OCI-LY1 (cell line): ENCODE measurements at regions not wholly inside any gene's neighbourhood (a gene's known extent, or its start where the extent isn't known, plus 50 kb on each side); places are given as distances from the start of the nearest gene placed in this dataset.

Source experiments
- H2AFZ ChIP-seq: fragments of 200-600 bp; sonication (generic), shearing (Covaris generic); 2 replicates; pipeline ENCODE4 v1.6.0; 2014; ENCODE audit warnings: antibody characterized with exemption, mild to moderate bottlenecking, low read length
- H3F3A ChIP-seq: fragments of 200-600 bp; sonication (generic), shearing (Covaris generic); 2 replicates; pipeline ENCODE4 v1.6.0; 2014; ENCODE audit warnings: mild to moderate bottlenecking, antibody characterized with exemption, low read length, moderate library complexity; ENCODE audit not compliant: insufficient read depth
- H3K27ac ChIP-seq: fragments of 200-600 bp; sonication (generic); 2 replicates; pipeline ENCODE4 v1.5.1; 2014; ENCODE audit warnings: low read length, mixed run types, mild to moderate bottlenecking, low read depth; ENCODE audit not compliant: poor library complexity, severe bottlenecking
- H3K27me3 ChIP-seq: fragments of 200-600 bp; sonication (generic); 2 replicates; pipeline ENCODE4 v1.6.0; 2014; ENCODE audit warnings: antibody characterized with exemption, mild to moderate bottlenecking, low read length, moderate library complexity; ENCODE audit not compliant: insufficient read depth
- H3K36me3 ChIP-seq: fragments of 200-600 bp; sonication (generic); 2 replicates; pipeline ENCODE4 v1.6.1; 2014; ENCODE audit warnings: mild to moderate bottlenecking, antibody characterized with exemption, low read length, moderate library complexity, mixed read lengths; ENCODE audit not compliant: insufficient read depth
- H3K4me1 ChIP-seq: fragments of 200-600 bp; sonication (generic); 2 replicates; pipeline ENCODE4 v1.5.1; 2014; ENCODE audit warnings: mild to moderate bottlenecking, low read length, moderate library complexity; ENCODE audit not compliant: insufficient read depth, severe bottlenecking
- H3K4me2 ChIP-seq: fragments of 200-600 bp; sonication (generic), shearing (Covaris generic); 2 replicates; pipeline ENCODE4 v1.6.1; 2014; ENCODE audit warnings: low read length
- H3K4me3 ChIP-seq: fragments of 200-600 bp; sonication (generic); 2 replicates; pipeline ENCODE4 v1.5.1; 2014; ENCODE audit warnings: low read length, low read depth, mild to moderate bottlenecking, mixed read lengths; ENCODE audit not compliant: poor library complexity, severe bottlenecking
- H3K79me2 ChIP-seq: fragments of 200-600 bp; shearing (Covaris generic); 2 replicates; pipeline ENCODE4 v1.6.1; 2016; ENCODE audit warnings: mixed run types, low read length, mixed read lengths; ENCODE audit not compliant: insufficient read depth
- H3K9ac ChIP-seq: fragments of 200-600 bp; sonication (generic), shearing (Covaris generic); 2 replicates; pipeline ENCODE4 v1.6.1; 2014; ENCODE audit warnings: mild to moderate bottlenecking, low read length, mixed read lengths
- H3K9me2 ChIP-seq: fragments of 200-600 bp; sonication (generic), shearing (Covaris generic); 2 replicates; pipeline ENCODE4 v1.6.1; 2014; ENCODE audit warnings: low read depth, mild to moderate bottlenecking, low read length, mixed read lengths
- H3K9me3 ChIP-seq: fragments of 200-600 bp; shearing (Covaris generic); 2 replicates; pipeline ENCODE4 v1.6.1; 2014; ENCODE audit warnings: low read length, mixed read lengths
- H4K20me1 ChIP-seq: fragments of 200-600 bp; sonication (generic), shearing (Covaris generic); 2 replicates; pipeline ENCODE4 v1.6.0; 2016; ENCODE audit warnings: mild to moderate bottlenecking, low read length; ENCODE audit not compliant: insufficient read depth
- CTCF ChIP-seq: fragments of 200-600 bp; sonication (generic), shearing (Covaris generic); IDR thresholded peaks from 2 replicates; pipeline ENCODE4 v1.5.1; 2017; ENCODE audit warnings: mild to moderate bottlenecking, antibody characterized with exemption, low read length, moderate library complexity, mixed read lengths
- EZH2 ChIP-seq: fragments of 200-600 bp; sonication (generic), shearing (Covaris generic); IDR thresholded peaks from 2 replicates; pipeline ENCODE4 v1.8.0; 2017; ENCODE audit warnings: borderline replicate concordance, mixed run types, mild to moderate bottlenecking, antibody characterized with exemption, low read length, moderate library complexity, mixed read lengths

DNA sequence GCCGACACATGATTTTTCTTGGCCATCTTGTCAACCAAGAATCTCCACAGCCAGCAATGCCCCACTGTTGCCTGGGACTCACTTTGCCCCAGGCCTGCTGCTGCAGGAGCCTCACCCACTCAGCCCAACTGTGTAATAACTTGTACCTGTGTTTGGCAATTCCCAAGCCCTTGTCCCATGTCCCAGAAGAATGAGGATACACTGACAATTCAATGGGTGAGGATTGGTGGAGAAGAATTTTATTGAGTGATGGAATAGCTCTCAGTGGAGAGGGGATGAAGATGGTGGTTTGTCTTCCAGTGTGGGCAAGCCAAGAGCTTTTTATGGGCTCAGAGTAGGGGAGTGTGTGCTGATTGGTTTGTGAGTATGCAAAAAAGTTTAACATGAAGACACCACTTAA is 861.9 kb downstream of the TFAP2A start:
- Histone ChIP-seq H3K27ac (no peak overlapping the region), H3K4me3 (no peak overlapping the region), H3K9ac (no peak overlapping the region), H3K9me2 (no peaks in the 10 kb centered on the region), H3K36me3 (no peaks in the 10 kb centered on the region), H3K4me2 (no peak overlapping the region), H4K20me1 (no peaks in the 10 kb centered on the region), H3K4me1 (no peaks in the 10 kb centered on the region), H3K79me2 (no peaks in the 10 kb centered on the region), H3F3A (no peaks in the 10 kb centered on the region), H2AFZ (no peak overlapping the region), H3K27me3 (no peaks in the 10 kb centered on the region), H3K9me3 (no peaks in the 10 kb centered on the region)
- no peak for TF ChIP-seq EZH2
- no peak for TF ChIP-seq CTCF

DNA sequence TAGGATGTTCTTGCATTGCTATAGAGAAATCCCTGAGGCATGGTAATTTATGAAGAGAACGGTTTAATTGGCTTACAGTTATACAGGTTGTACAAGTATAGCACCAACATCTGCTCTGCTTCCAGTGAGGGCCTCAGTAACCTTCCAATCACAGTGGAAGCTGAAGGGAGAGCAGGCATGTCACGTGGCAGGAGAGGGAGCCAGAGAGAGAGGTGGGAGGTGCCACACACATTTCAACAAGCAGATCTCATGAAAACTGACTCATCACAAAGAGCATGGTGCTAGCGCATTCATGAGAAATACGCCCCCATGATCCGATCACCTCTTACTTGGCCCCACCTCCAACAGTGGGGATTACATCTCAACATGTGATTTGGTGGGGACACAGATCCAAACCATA is 871.2 kb downstream of the TFAP2A start:
- H4K20me1 ChIP-seq: no peaks in the 10 kb centered on the region
- H2AFZ ChIP-seq: no peak overlapping the region
- no peaks in the 10 kb centered on the region for H3K9me2 ChIP-seq
- no peak overlapping the region for H3K4me3 ChIP-seq
- H3K79me2 ChIP-seq: no peaks in the 10 kb centered on the region
- H3K36me3 ChIP-seq: no peaks in the 10 kb centered on the region
- no peaks in the 10 kb centered on the region for H3K9me3 ChIP-seq
- H3K4me2 ChIP-seq: no peak overlapping the region
- H3K27me3 ChIP-seq: no peaks in the 10 kb centered on the region
- H3K27ac ChIP-seq: no peak overlapping the region
- no peaks in the 10 kb centered on the region for H3F3A ChIP-seq
- no peak overlapping the region for H3K9ac ChIP-seq
- TF ChIP-seq CTCF: no peak
- no peak for TF ChIP-seq EZH2
- H3K4me1 ChIP-seq: no peaks in the 10 kb centered on the region

- Histone ChIP-seq H3K9ac (no peak overlapping the region), H3K4me2 (no peak overlapping the region), H3K4me3 (no peak overlapping the region), H3K9me2 (no peaks in the 10 kb centered on the region), H3K9me3 (no peaks in the 10 kb centered on the region), H3K36me3 (no peaks in the 10 kb centered on the region), H4K20me1 (no peaks in the 10 kb centered on the region), H3K79me2 (no peaks in the 10 kb centered on the region), H3K4me1 (no peaks in the 10 kb centered on the region), H3K27me3 (no peaks in the 10 kb centered on the region), H2AFZ (no peak overlapping the region), H3K27ac (no peak overlapping the region), H3F3A (no peaks in the 10 kb centered on the region)
- TF ChIP-seq EZH2 (no peak), CTCF (peak; percentile 79)
Observed at GRCh38 chr6:9540534-9541126, 874.2 kb downstream of the TFAP2A start.
